A549 (cell line): ENCODE measurements at regions not wholly inside any gene's neighbourhood (a gene's known extent, or its start where the extent isn't known, plus 50 kb on each side); places are given as distances from the start of the nearest gene placed in this dataset.

ENCODE experiments used
- EHMT2 ChIP-seq: fragments of 200-600 bp; sonication (generic); IDR thresholded peaks from 2 replicates; pipeline ENCODE4 v1.6.1; 2016; ENCODE audit warnings: antibody characterized with exemption, low read depth, mild to moderate bottlenecking, moderate library complexity
- HOXB5 ChIP-seq: fragments of 250-450 bp; sonication (Bioruptor Pico); IDR thresholded peaks from 2 replicates; pipeline ENCODE4 v1.5.0; 2020; ENCODE audit warnings: mild to moderate bottlenecking, moderate library complexity
- KDM1A ChIP-seq: fragments of 200-600 bp; sonication (generic); IDR thresholded peaks from 2 replicates; pipeline ENCODE4 v1.6.1; 2016; ENCODE audit warnings: low read depth, mild to moderate bottlenecking
- POLR2A ChIP-seq: IDR thresholded peaks from 2 replicates; pipeline ENCODE4 v1.6.1; 2012; ENCODE audit warnings: mild to moderate bottlenecking, low read length
- TP53 ChIP-seq: fragments of 250-450 bp; sonication (Bioruptor Pico); IDR thresholded peaks from 2 replicates; pipeline ENCODE4 v1.5.0; 2021; ENCODE audit warnings: mild to moderate bottlenecking, moderate library complexity
- TF ChIP-seq, protein P1 (sequence below): fragments of >200 bp; sonication (Bioruptor Twin); formaldehyde crosslinking; IDR thresholded peaks from 3 replicates; pipeline ENCODE4 v1.5.1; 2016
- TF ChIP-seq, protein P2 (sequence below): fragments of 450-650 bp; IDR thresholded peaks from 2 replicates; pipeline ENCODE4 v1.6.1; 2014; ENCODE audit warnings: antibody characterized with exemption
- TF ChIP-seq, protein P3 (sequence below): IDR thresholded peaks from 2 replicates; pipeline ENCODE4 v1.6.1; 2012; ENCODE audit warnings: low read depth, borderline replicate concordance
- TF ChIP-seq, protein P4 (sequence below): IDR thresholded peaks from 2 replicates; pipeline ENCODE4 v1.6.1; 2012

DNA sequence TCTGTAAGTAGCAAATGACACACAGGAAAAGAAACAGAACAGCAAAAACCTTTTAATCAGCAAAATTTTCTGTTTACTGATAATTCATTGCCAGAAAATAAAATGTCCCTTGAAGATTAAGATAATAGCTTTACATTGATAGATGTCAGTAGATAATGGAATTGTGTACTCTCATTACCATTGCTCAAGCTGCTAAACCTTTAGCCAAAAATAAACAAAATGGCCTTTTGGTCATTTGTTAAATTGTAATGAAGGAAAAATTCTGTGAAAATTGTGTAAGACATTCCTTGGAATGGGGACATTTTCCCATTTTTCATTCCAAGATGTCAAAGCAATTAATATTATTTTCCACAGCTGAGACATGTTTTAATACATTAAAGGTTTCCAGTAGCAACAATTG, 189.8 kb downstream of the PLOD2 start:
- TF ChIP-seq, protein P1, sequence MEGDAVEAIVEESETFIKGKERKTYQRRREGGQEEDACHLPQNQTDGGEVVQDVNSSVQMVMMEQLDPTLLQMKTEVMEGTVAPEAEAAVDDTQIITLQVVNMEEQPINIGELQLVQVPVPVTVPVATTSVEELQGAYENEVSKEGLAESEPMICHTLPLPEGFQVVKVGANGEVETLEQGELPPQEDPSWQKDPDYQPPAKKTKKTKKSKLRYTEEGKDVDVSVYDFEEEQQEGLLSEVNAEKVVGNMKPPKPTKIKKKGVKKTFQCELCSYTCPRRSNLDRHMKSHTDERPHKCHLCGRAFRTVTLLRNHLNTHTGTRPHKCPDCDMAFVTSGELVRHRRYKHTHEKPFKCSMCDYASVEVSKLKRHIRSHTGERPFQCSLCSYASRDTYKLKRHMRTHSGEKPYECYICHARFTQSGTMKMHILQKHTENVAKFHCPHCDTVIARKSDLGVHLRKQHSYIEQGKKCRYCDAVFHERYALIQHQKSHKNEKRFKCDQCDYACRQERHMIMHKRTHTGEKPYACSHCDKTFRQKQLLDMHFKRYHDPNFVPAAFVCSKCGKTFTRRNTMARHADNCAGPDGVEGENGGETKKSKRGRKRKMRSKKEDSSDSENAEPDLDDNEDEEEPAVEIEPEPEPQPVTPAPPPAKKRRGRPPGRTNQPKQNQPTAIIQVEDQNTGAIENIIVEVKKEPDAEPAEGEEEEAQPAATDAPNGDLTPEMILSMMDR: no peak
- TF ChIP-seq POLR2A (no peak), KDM1A (no peak), EHMT2 (no peak), TP53 (CRISPR knock-in tag) (no peak), HOXB5 (CRISPR knock-in tag) (no peak)
- TF ChIP-seq, protein P2, sequence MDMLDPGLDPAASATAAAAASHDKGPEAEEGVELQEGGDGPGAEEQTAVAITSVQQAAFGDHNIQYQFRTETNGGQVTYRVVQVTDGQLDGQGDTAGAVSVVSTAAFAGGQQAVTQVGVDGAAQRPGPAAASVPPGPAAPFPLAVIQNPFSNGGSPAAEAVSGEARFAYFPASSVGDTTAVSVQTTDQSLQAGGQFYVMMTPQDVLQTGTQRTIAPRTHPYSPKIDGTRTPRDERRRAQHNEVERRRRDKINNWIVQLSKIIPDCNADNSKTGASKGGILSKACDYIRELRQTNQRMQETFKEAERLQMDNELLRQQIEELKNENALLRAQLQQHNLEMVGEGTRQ: no peak
- TF ChIP-seq, protein P3, sequence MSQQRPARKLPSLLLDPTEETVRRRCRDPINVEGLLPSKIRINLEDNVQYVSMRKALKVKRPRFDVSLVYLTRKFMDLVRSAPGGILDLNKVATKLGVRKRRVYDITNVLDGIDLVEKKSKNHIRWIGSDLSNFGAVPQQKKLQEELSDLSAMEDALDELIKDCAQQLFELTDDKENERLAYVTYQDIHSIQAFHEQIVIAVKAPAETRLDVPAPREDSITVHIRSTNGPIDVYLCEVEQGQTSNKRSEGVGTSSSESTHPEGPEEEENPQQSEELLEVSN: no peak
- TF ChIP-seq, protein P4, sequence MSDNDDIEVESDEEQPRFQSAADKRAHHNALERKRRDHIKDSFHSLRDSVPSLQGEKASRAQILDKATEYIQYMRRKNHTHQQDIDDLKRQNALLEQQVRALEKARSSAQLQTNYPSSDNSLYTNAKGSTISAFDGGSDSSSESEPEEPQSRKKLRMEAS: no peak
